HG03135 (cell line): ENCODE measurements at regions not wholly inside any gene's neighbourhood (a gene's known extent, or its start where the extent isn't known, plus 50 kb on each side); places are given as distances from the start of the nearest gene placed in this dataset.

Experiments used
- ATAC-seq: cut with Tn5 transposase; IDR thresholded peaks from one replicate; pipeline ENCODE4 v1.9.1; 2021; ENCODE audit warnings: mild to moderate bottlenecking, moderate library complexity; ENCODE audit not compliant: unreplicated experiment

- ATAC-seq: no peak
Measured at GRCh38 chr1:56169856-56170255, 409.5 kb downstream of the PLPP3 start.

GRCh38 chr1:56168176-56168575 lies 411.2 kb downstream of the PLPP3 start:
- no peak for ATAC-seq

- no peak for ATAC-seq
Measured at GRCh38 chr1:56167596-56167995, 411.8 kb downstream of the PLPP3 start.

- ATAC-seq: no peak
Measured at GRCh38 chr1:56160773-56161315, 418.5 kb downstream of the PLPP3 start.

GRCh38 chr1:56156971-56157876 lies 422.1 kb downstream of the PLPP3 start:
- no peak for ATAC-seq

GRCh38 chr1:56153276-56153675 lies 426.1 kb downstream of the PLPP3 start:
- no peak for ATAC-seq

GRCh38 chr1:56152635-56153034 lies 426.7 kb downstream of the PLPP3 start:
- ATAC-seq: no peak

- ATAC-seq: no peak
Measured at GRCh38 chr1:56151402-56151801, 428.0 kb downstream of the PLPP3 start.

GRCh38 chr1:56150441-56151215 lies 428.7 kb downstream of the PLPP3 start:
- no peak for ATAC-seq

- ATAC-seq: no peak
Measured at GRCh38 chr1:56149761-56150160, 429.6 kb downstream of the PLPP3 start.

GRCh38 chr1:56148326-56149193 lies 430.8 kb downstream of the PLPP3 start:
- no peak for ATAC-seq

GRCh38 chr1:56147459-56147858 lies 431.9 kb downstream of the PLPP3 start:
- no peak for ATAC-seq

GRCh38 chr1:56147034-56147433 lies 432.3 kb downstream of the PLPP3 start:
- ATAC-seq: no peak

- ATAC-seq: no peak
Measured at GRCh38 chr1:56146449-56146848, 432.9 kb downstream of the PLPP3 start.

GRCh38 chr1:56145581-56145980 lies 433.8 kb downstream of the PLPP3 start:
- ATAC-seq: no peak

GRCh38 chr1:56142301-56142700 lies 437.1 kb downstream of the PLPP3 start:
- no peak for ATAC-seq

GRCh38 chr1:56139836-56140235 lies 439.5 kb downstream of the PLPP3 start:
- ATAC-seq: no peak

GRCh38 chr1:56137521-56138505 lies 441.6 kb downstream of the PLPP3 start:
- no peak for ATAC-seq

- no peak for ATAC-seq
Measured at GRCh38 chr1:56137090-56137489, 442.3 kb downstream of the PLPP3 start.

- no peak for ATAC-seq
Measured at GRCh38 chr1:56135864-56136147, 443.6 kb downstream of the PLPP3 start.
